GM23248 (cell line): ENCODE measurements at regions not wholly inside any gene's neighbourhood (a gene's known extent, or its start where the extent isn't known, plus 50 kb on each side); places are given as distances from the start of the nearest gene placed in this dataset.

ENCODE experiments used
- DNase-seq: peaks from one replicate; pipeline ENCODE4 v3.0.0-alpha.2; 2015
- H2AFZ ChIP-seq: fragments of 200-600 bp; sonication (generic); 2 replicates; pipeline ENCODE4 v1.6.1; 2016; ENCODE audit warnings: antibody characterized with exemption
- H3F3A ChIP-seq: fragments of 200-600 bp; sonication (generic); 2 replicates; pipeline ENCODE4 v1.6.1; 2016; ENCODE audit warnings: mild to moderate bottlenecking, antibody characterized with exemption, mixed run types; ENCODE audit not compliant: insufficient read depth
- H3K27ac ChIP-seq: fragments of 200-600 bp; sonication (generic); 2 replicates; pipeline ENCODE4 v1.5.1; 2016; ENCODE audit warnings: mild to moderate bottlenecking
- H3K27me3 ChIP-seq: fragments of 200-600 bp; sonication (generic); replicated peaks from 2 replicates; pipeline ENCODE4 v1.6.1; 2016; ENCODE audit warnings: mild to moderate bottlenecking; ENCODE audit not compliant: insufficient read depth
- H3K36me3 ChIP-seq: fragments of 200-600 bp; sonication (generic); 2 replicates; pipeline ENCODE4 v1.6.1; 2016; ENCODE audit warnings: low read depth, mild to moderate bottlenecking
- H3K4me1 ChIP-seq: fragments of 200-600 bp; sonication (generic); 2 replicates; pipeline ENCODE4 v1.6.1; 2016; ENCODE audit warnings: mild to moderate bottlenecking; ENCODE audit not compliant: insufficient read depth
- H3K4me2 ChIP-seq: fragments of 200-600 bp; sonication (generic); one replicate; pipeline ENCODE4 v1.6.1; 2016; ENCODE audit warnings: mild to moderate bottlenecking; ENCODE audit not compliant: unreplicated experiment
- H3K4me3 ChIP-seq: fragments of 200-600 bp; sonication (generic); 2 replicates; pipeline ENCODE4 v1.5.1; 2016; ENCODE audit warnings: mild to moderate bottlenecking
- H3K79me2 ChIP-seq: fragments of 200-600 bp; sonication (generic); 2 replicates; pipeline ENCODE4 v1.6.1; 2016; ENCODE audit warnings: mild to moderate bottlenecking; ENCODE audit not compliant: insufficient read depth
- H3K9ac ChIP-seq: fragments of 200-600 bp; sonication (generic); 2 replicates; pipeline ENCODE4 v1.6.1; 2016; ENCODE audit warnings: mild to moderate bottlenecking
- H3K9me2 ChIP-seq: fragments of 200-600 bp; sonication (generic); 2 replicates; pipeline ENCODE4 v1.6.1; 2016; ENCODE audit warnings: mixed run types, mild to moderate bottlenecking, moderate library complexity; ENCODE audit not compliant: insufficient read depth
- H3K9me3 ChIP-seq: fragments of 200-600 bp; sonication (generic); one replicate; pipeline ENCODE4 v1.6.1; 2017; ENCODE audit warnings: low read depth
- H4K20me1 ChIP-seq: fragments of 200-600 bp; sonication (generic); 2 replicates; pipeline ENCODE4 v1.6.0; 2016; ENCODE audit not compliant: insufficient read depth
- EZH2 ChIP-seq: fragments of 200-600 bp; sonication (generic); IDR thresholded peaks from 2 replicates; pipeline ENCODE4 v1.6.1; 2018; ENCODE audit warnings: antibody characterized with exemption, mild to moderate bottlenecking; ENCODE audit not compliant: insufficient read depth, poor library complexity, severe bottlenecking
- EZH2phosphoT487 ChIP-seq: fragments of 200-600 bp; sonication (generic); IDR thresholded peaks from 2 replicates; pipeline ENCODE4 v1.6.1; 2018; ENCODE audit warnings: antibody characterized with exemption, moderate library complexity, mild to moderate bottlenecking, low read depth; ENCODE audit not compliant: insufficient read depth
- WGBS, 2 experiments: methylation state at CpG; one replicate each; pipeline ENCODE4 v1.1.6; 2015 to 2017; ENCODE audit warnings: low lambda C conversion rate in 2 of 2, low coverage in 1 of 2; ENCODE audit errors: missing lambda C conversion rate in 2 of 2; 5-methylcytosine and 5-hydroxymethylcytosine counted together
- in situ Hi-C: fragments of 300-500 bp; cut with MboI; formaldehyde crosslinking; loops from 2 replicates; pipeline ENCODE4 v1.15.0; 2020

DNA sequence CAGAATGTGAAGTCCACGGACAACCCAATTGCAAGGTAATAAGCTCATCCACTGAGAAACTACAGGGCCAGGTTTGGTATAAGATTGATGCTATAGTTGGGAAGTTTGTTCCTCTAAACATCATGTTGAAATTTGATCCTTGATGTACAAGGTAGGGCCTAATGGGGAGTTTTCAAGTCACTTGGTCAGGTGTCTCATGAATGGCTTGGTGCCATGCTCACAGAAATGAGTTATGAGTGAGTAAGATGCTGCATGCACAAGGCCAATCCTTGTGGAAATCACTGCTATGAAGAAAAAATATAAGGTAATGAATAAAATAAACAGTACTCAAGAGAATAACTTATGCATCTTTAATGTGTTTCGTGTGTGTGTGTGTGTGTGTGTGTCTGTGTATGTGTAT, 1891.2 kb downstream of the NCAM2 start:
- DNase-seq: no peak
- Histone ChIP-seq H3K4me2 (no peak overlapping the region), H3K27ac (no peak overlapping the region), H3K79me2 (no peaks in the 10 kb centered on the region), H3K27me3 (no peaks in the 10 kb centered on the region), H3K9ac (no peak overlapping the region), H3K4me3 (no peak overlapping the region), H3K9me2 (no peaks in the 10 kb centered on the region), H3K36me3 (no peaks in the 10 kb centered on the region), H4K20me1 (no peaks in the 10 kb centered on the region), H2AFZ (no peak overlapping the region), H3K4me1 (no peaks in the 10 kb centered on the region), H3F3A (no peaks in the 10 kb centered on the region), H3K9me3 (no peaks in the 10 kb centered on the region)
- 8 to 12% methylated on average over 2 of the region's 2 CpGs for WGBS, 2 experiments
- TF ChIP-seq EZH2 (no peak), EZH2phosphoT487 (no peak)
- in situ Hi-C loops: no loop called here

- Histone ChIP-seq H3K9me3 (no peaks in the 10 kb centered on the region), H3K79me2 (no peaks in the 10 kb centered on the region), H3K36me3 (no peaks in the 10 kb centered on the region), H3K9ac (no peak overlapping the region), H3K27ac (no peak overlapping the region), H3K9me2 (no peaks in the 10 kb centered on the region), H2AFZ (no peak overlapping the region), H4K20me1 (no peaks in the 10 kb centered on the region), H3K4me2 (no peak overlapping the region), H3F3A (no peaks in the 10 kb centered on the region), H3K4me3 (no peak overlapping the region), H3K27me3 (no peaks in the 10 kb centered on the region), H3K4me1 (no peaks in the 10 kb centered on the region)
- in situ Hi-C loops: no loop called here
- no peak for DNase-seq
- WGBS, 2 experiments: 36 to 40% methylated on average over 2 of the region's 2 CpGs
- TF ChIP-seq EZH2phosphoT487: no peak
- TF ChIP-seq EZH2: no peak
Measured at GRCh38 chr21:22890656-22891055, 1892.4 kb downstream of the NCAM2 start.

DNA sequence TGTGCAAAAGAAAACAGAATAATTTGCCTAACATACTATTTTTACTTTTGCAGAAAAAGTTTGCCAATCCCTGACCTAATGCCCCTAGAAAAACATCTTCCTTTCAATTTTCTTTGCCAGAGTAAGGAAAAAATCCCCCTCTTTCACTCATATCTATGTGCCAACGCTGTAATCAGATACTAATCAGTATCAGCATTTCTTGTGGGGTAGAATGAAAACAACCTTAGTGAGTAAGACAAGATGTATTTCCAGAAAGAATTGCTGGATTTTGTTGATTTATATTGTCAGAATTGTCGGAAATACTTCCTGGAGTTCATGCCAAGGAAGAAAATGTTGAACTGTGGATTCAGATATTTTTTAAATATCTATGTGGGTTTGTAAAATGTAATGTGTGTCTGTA, 1893.8 kb downstream of the NCAM2 start:
- DNase-seq: no peak
- Histone ChIP-seq H4K20me1 (no peaks in the 10 kb centered on the region), H3K27me3 (no peaks in the 10 kb centered on the region), H3K9ac (no peak overlapping the region), H2AFZ (no peak overlapping the region), H3K36me3 (no peaks in the 10 kb centered on the region), H3K4me1 (no peaks in the 10 kb centered on the region), H3K79me2 (no peaks in the 10 kb centered on the region), H3K9me3 (no peaks in the 10 kb centered on the region), H3K4me2 (no peak overlapping the region), H3F3A (no peaks in the 10 kb centered on the region), H3K27ac (no peak overlapping the region), H3K4me3 (no peak overlapping the region), H3K9me2 (no peaks in the 10 kb centered on the region)
- in situ Hi-C loops: no loop called here
- WGBS, 2 experiments: 0 to 10% methylated on average over 2 of the region's 2 CpGs
- TF ChIP-seq EZH2: no peak
- no peak for TF ChIP-seq EZH2phosphoT487

DNA sequence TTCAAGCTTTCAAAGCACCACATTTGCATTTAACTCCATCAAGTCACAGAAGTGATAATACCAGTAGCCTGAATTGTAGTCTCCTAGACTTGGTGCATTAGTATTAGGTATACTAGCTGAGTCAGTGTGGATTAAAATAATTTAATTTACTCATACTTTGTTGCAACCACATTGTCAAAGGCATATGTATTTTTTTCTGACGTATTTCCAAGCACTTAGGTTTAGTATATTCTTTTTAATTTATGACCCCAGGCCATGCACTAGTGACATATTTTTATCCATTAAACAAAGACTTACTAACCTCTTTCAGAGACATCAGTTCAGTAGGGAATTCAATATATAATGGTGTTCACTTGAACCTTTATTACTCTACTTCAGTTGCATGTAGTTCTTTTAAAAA, 1894.5 kb downstream of the NCAM2 start:
- no peaks in the 10 kb centered on the region for H3F3A ChIP-seq
- no peak overlapping the region for H3K9ac ChIP-seq
- no peak overlapping the region for H3K4me2 ChIP-seq
- no peak overlapping the region for H2AFZ ChIP-seq
- no peaks in the 10 kb centered on the region for H3K27me3 ChIP-seq
- no peaks in the 10 kb centered on the region for H4K20me1 ChIP-seq
- WGBS, 2 experiments: 0 to 5% methylated on average over 1 of the region's 1 CpG
- H3K9me2 ChIP-seq: no peaks in the 10 kb centered on the region
- no peak for TF ChIP-seq EZH2phosphoT487
- no peak for TF ChIP-seq EZH2
- H3K9me3 ChIP-seq: no peaks in the 10 kb centered on the region
- no peaks in the 10 kb centered on the region for H3K79me2 ChIP-seq
- H3K27ac ChIP-seq: no peak overlapping the region
- in situ Hi-C loops: no loop called here
- no peak for DNase-seq
- H3K4me3 ChIP-seq: no peak overlapping the region
- H3K36me3 ChIP-seq: no peaks in the 10 kb centered on the region
- H3K4me1 ChIP-seq: no peaks in the 10 kb centered on the region

- no peak overlapping the region for H3K27ac ChIP-seq
- H3K9ac ChIP-seq: no peak overlapping the region
- H2AFZ ChIP-seq: no peak overlapping the region
- H3K4me3 ChIP-seq: no peak overlapping the region
- H3K4me2 ChIP-seq: no peak overlapping the region
- H4K20me1 ChIP-seq: no peaks in the 10 kb centered on the region
- TF ChIP-seq EZH2phosphoT487 (no peak), EZH2 (no peak)
- in situ Hi-C loops: no loop called here
- H3K9me3 ChIP-seq: no peaks in the 10 kb centered on the region
- no peak for DNase-seq
- H3K27me3 ChIP-seq: no peaks in the 10 kb centered on the region
- whole genome bisulfite sequencing, 2 experiments: 35 to 45% methylated on average over 5 of the region's 5 CpGs
- no peaks in the 10 kb centered on the region for H3K4me1 ChIP-seq
- H3K9me2 ChIP-seq: no peaks in the 10 kb centered on the region
- no peaks in the 10 kb centered on the region for H3K79me2 ChIP-seq
- H3F3A ChIP-seq: no peaks in the 10 kb centered on the region
- H3K36me3 ChIP-seq: no peaks in the 10 kb centered on the region
Measured at GRCh38 chr21:22898051-22898665, 1899.9 kb downstream of the NCAM2 start.
